D341Med (cell line): ENCODE measurements at regions not wholly inside any gene's neighbourhood (a gene's known extent, or its start where the extent isn't known, plus 50 kb on each side); places are given as distances from the start of the nearest gene placed in this dataset.

Experiments used
- DNase-seq: peaks from one replicate; pipeline ENCODE4 v3.0.0; 2012; ENCODE audit warnings: low spot score

GRCh38 chr14:42617005-42617404 lies 1010.3 kb downstream of the LRFN5 start:
- no peak for DNase-seq

GRCh38 chr14:42606839-42607238 lies 1000.2 kb downstream of the LRFN5 start:
- no peak for DNase-seq

GRCh38 chr14:42602336-42602845 lies 995.7 kb downstream of the LRFN5 start:
- no peak for DNase-seq

GRCh38 chr14:42572032-42572431 lies 965.4 kb downstream of the LRFN5 start:
- DNase-seq: no peak

- no peak for DNase-seq
Measured at GRCh38 chr14:42569227-42569626, 962.6 kb downstream of the LRFN5 start.

- DNase-seq: no peak
Measured at GRCh38 chr14:42565556-42565955, 958.9 kb downstream of the LRFN5 start.

GRCh38 chr14:42563313-42563712 lies 956.6 kb downstream of the LRFN5 start:
- no peak for DNase-seq

- no peak for DNase-seq
Measured at GRCh38 chr14:42556551-42556950, 949.9 kb downstream of the LRFN5 start.

- no peak for DNase-seq
Measured at GRCh38 chr14:42555365-42555764, 948.7 kb downstream of the LRFN5 start.

GRCh38 chr14:42554091-42554490 lies 947.4 kb downstream of the LRFN5 start:
- DNase-seq: no peak

GRCh38 chr14:42550310-42550709 lies 943.6 kb downstream of the LRFN5 start:
- no peak for DNase-seq

GRCh38 chr14:42548349-42548748 lies 941.7 kb downstream of the LRFN5 start:
- DNase-seq: no peak

GRCh38 chr14:42545636-42546035 lies 939.0 kb downstream of the LRFN5 start:
- no peak for DNase-seq

GRCh38 chr14:42541535-42542001 lies 934.9 kb downstream of the LRFN5 start:
- no peak for DNase-seq

GRCh38 chr14:42535397-42535796 lies 928.7 kb downstream of the LRFN5 start:
- no peak for DNase-seq

- DNase-seq: no peak
Measured at GRCh38 chr14:42533476-42533875, 926.8 kb downstream of the LRFN5 start.

- no peak for DNase-seq
Measured at GRCh38 chr14:42532194-42532593, 925.5 kb downstream of the LRFN5 start.

- no peak for DNase-seq
Measured at GRCh38 chr14:42527141-42527540, 920.5 kb downstream of the LRFN5 start.

GRCh38 chr14:42523666-42524065 lies 917.0 kb downstream of the LRFN5 start:
- DNase-seq: no peak

- DNase-seq: no peak
Measured at GRCh38 chr14:42517806-42518500, 911.3 kb downstream of the LRFN5 start.

- DNase-seq: no peak
Measured at GRCh38 chr14:42513837-42514236, 907.2 kb downstream of the LRFN5 start.

- no peak for DNase-seq
Measured at GRCh38 chr14:42510071-42510470, 903.4 kb downstream of the LRFN5 start.

GRCh38 chr14:42508209-42508946 lies 901.7 kb downstream of the LRFN5 start:
- no peak for DNase-seq
